ENCODE measurements at regions not wholly inside any gene's neighbourhood (a gene's known extent, or its start where the extent isn't known, plus 50 kb on each side); places are given as distances from the start of the nearest gene placed in this dataset.

- Histone ChIP-seq H3K4me3 (no peak overlapping the region), H3K36me3 (no peaks in the 10 kb centered on the region), H3K9me3 (no peaks in the 10 kb centered on the region), H3K27ac (no peak overlapping the region), H3K4me1 (no peaks in the 10 kb centered on the region), H3K27me3 (no peaks in the 10 kb centered on the region)
- no peak for DNase-seq
- intact Hi-C loops (cut with DNase I; ENCODE audit: low total_unique reads): no loop called here
- TF ChIP-seq CTCF (IDR thresholded peaks at IDR 0.05): no peak
Observed at GRCh38 chr10:64738462-64738861, 1217.3 kb downstream of the REEP3 start.

GRCh38 chr10:64745565-64745964 is 1224.4 kb downstream of the REEP3 start:
- Histone ChIP-seq H3K4me1 (peaks cover 0 to 5% (median 0%) of the 10 kb centered on the region in 4 donors), H3K27ac (no peak overlapping the region), H3K9me3 (no peaks in the 10 kb centered on the region), H3K36me3 (no peaks in the 10 kb centered on the region), H3K27me3 (no peaks in the 10 kb centered on the region), H3K4me3 (no peak overlapping the region)
- no peak for TF ChIP-seq CTCF (IDR thresholded peaks at IDR 0.05)
- intact Hi-C loops (cut with DNase I; ENCODE audit: low total_unique reads): no loop called here
- no peak for DNase-seq

- no peaks in the 10 kb centered on the region for H3K9me3 ChIP-seq
Observed at GRCh38 chr10:64750672-64751071, 1229.5 kb downstream of the REEP3 start.

GRCh38 chr10:64753516-64753915 is 1232.3 kb downstream of the REEP3 start:
- no peak for DNase-seq
- H3K27me3 ChIP-seq: no peaks in the 10 kb centered on the region
- no peak overlapping the region for H3K4me3 ChIP-seq
- no peaks in the 10 kb centered on the region for H3K9me3 ChIP-seq
- TF ChIP-seq CTCF (IDR thresholded peaks at IDR 0.05): no peak
- intact Hi-C loops (cut with DNase I; ENCODE audit: low total_unique reads): no loop called here
- H3K36me3 ChIP-seq: no peaks in the 10 kb centered on the region
- H3K4me1 ChIP-seq: peaks cover 0 to 15% (median 0%) of the 10 kb centered on the region in 4 donors
- H3K27ac ChIP-seq: no peak overlapping the region

More at GRCh38 chr10:64750672-64751071, 1229.5 kb downstream of the REEP3 start:
- H3K36me3 ChIP-seq: no peaks in the 10 kb centered on the region
- no peak overlapping the region for H3K27ac ChIP-seq
- H3K27me3 ChIP-seq: no peaks in the 10 kb centered on the region
- no peak overlapping the region for H3K4me3 ChIP-seq
- DNase-seq: no peak
- TF ChIP-seq CTCF (IDR thresholded peaks at IDR 0.05): no peak
- intact Hi-C loops (cut with DNase I; ENCODE audit: low total_unique reads): no loop called here
- H3K4me1 ChIP-seq: peaks cover 0 to 12% (median 0%) of the 10 kb centered on the region in 4 donors

GRCh38 chr10:64760371-64760770 is 1239.2 kb downstream of the REEP3 start:
- Histone ChIP-seq H3K4me1 (peaks cover 0 to 3% (median 0%) of the 10 kb centered on the region in 4 donors), H3K27me3 (no peaks in the 10 kb centered on the region), H3K36me3 (no peaks in the 10 kb centered on the region), H3K4me3 (no peak overlapping the region), H3K9me3 (no peaks in the 10 kb centered on the region), H3K27ac (no peak overlapping the region)
- no peak for TF ChIP-seq CTCF (IDR thresholded peaks at IDR 0.05)
- DNase-seq: no peak
- intact Hi-C loops (cut with DNase I; ENCODE audit: low total_unique reads): no loop called here

- intact Hi-C loops (cut with DNase I; ENCODE audit: low total_unique reads): no loop called here
- no peaks in the 10 kb centered on the region for H3K27me3 ChIP-seq
- H3K9me3 ChIP-seq: no peaks in the 10 kb centered on the region
Observed at GRCh38 chr10:64762861-64763260, 1241.7 kb downstream of the REEP3 start.

More at GRCh38 chr10:64762861-64763260, 1241.7 kb downstream of the REEP3 start:
- Histone ChIP-seq H3K4me3 (no peak overlapping the region), H3K4me1 (no peaks in the 10 kb centered on the region), H3K36me3 (no peaks in the 10 kb centered on the region), H3K27ac (no peak overlapping the region)
- no peak for DNase-seq
- TF ChIP-seq CTCF (IDR thresholded peaks at IDR 0.05): no peak
